ENCODE measurements at regions not wholly inside any gene's neighbourhood (a gene's known extent, or its start where the extent isn't known, plus 50 kb on each side); places are given as distances from the start of the nearest gene placed in this dataset.

GRCh38 chr11:19558189-19558986, 154.2 kb upstream of the NAV2 start:
- DNase-seq = no peak

- DNase-seq = peak; percentile 60
Observed at GRCh38 chr11:19557720-19558140, 154.9 kb upstream of the NAV2 start.

GRCh38 chr11:19557185-19557584, 155.5 kb upstream of the NAV2 start:
- no peak for DNase-seq

GRCh38 chr11:19555266-19555665, 157.4 kb upstream of the NAV2 start:
- DNase-seq = no peak

DNA sequence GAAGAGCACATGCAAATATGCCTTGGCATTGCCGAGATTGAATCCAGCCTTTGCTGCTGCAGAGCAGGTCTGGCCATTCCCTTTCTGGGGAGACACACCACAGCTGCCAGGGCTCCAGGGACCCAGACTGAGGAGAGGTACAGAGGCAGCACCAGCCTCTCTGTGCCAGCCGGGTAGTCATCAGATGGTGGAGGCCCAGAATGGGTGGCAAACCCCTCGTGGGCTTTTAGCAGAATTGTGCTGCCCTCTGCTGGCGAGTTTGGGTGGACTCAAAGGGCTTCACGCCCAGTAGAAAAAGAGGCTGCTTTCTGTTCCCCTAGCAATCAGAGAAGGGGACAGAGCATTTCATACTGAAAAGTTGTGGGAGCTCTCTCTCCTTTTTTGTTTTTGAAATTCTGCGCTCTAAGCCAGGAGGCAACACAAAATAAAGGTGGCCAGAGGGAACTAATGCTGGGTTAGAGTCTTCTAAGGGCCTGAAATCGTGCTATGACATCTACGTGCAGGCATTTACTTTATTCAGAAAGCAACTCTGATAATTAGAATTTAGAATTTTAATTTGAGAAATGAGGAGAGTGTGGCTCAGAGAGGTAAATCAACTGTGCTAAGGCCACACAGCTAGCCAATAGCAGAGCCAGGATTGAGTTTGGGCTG, 158.8 kb upstream of the NAV2 start:
- DNase-seq = peak; percentile 61

DNA sequence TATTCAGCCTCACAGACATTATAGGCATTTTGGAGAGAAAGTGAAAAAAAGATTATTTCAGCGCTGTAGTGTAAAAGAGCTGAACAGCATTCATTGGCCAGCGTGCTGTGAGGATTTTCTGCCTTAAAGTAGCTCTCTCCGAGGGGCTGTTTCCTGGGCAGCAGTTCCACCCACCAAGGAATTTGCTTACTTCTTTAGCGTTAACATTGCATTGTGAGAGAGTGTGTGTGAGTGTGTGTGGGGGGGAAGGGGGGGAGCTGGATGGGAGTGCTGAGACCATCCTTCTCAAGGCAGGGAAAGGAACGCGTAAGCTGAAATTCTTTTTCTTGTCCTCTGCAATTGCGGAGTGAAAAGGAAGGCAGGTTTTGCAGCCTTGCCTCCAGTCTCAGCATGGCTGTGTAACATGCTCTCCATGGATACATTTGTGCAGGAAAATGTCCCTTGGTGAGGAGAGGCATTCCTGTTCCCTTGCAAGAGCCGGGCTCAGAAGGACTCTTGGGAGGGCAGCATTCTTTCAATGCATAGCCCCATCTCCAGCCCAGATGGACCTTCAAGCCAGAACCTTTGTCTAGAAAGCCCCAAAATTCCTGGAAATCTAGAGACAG, 159.9 kb upstream of the NAV2 start:
- DNase-seq = no peak

DNA sequence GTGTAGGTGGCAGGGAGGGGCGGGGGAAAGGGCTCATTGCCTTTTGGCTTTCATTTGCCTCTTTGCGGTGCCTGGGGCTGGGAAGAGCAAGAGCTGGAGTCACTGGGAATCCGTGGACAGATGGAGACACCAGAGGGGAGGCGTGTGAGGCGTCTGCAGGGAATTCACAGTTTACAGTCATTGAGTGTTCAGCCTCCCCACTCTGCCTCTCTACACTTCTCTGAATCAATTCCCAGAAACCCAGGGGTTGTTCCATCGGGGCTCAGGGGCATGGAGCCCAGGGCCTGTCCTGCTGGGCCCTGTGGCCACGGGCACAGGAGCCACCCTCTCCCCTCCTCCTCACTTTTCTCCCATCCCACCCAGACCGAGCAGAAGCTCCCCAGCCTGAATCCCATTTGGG, 160.5 kb upstream of the NAV2 start:
- no peak for DNase-seq

GRCh38 chr11:19551457-19551856, 161.2 kb upstream of the NAV2 start:
- no peak for DNase-seq

- no peak for DNase-seq
Observed at GRCh38 chr11:19547044-19547443, 165.6 kb upstream of the NAV2 start.

GRCh38 chr11:19546325-19546724, 166.3 kb upstream of the NAV2 start:
- DNase-seq = no peak

DNA sequence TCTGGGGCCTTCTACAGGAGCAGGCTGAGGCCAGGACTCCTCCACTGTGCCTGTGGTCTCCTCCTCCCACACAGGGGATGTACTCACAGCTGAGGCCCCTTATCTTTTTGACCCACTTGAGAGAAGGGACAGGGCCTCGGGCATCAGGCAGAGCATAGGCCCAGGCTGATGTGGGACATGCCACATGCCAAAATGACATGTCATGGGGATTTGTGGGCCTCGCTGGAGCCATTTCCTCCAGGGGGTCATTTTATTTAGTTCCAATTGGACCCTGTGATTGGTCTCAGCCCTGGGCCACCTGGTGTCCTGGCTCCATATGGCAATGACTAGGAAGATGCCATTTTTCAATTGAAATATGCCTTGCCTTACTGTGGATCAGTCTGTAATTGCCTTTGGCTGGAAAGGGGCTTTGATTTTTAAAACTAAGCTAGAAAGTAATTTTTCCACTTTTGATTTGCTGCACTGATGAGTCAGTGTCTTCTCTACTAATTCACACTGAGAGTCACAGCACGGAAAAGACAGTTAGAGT, 171.1 kb upstream of the NAV2 start:
- no peak for DNase-seq

DNA sequence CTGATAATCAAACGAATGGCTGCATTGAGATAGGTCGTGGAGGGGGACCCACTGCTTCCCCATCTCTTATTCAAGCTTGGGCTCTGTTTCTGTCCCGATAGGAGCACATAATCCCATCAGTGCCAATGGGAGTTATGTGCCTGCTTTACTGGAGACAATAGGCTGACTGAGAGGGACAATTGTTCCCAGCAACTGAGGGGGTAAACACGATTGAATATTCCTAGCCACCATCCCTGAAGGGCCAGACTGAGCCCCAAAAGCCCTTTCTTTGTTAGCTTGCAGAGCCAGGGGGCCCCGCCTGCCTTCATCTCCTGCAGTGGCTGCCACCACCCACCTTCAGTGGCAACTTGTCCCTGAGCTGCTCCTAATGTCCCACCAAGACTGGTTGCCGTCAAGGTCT, 172.8 kb upstream of the NAV2 start:
- no peak for DNase-seq

DNA sequence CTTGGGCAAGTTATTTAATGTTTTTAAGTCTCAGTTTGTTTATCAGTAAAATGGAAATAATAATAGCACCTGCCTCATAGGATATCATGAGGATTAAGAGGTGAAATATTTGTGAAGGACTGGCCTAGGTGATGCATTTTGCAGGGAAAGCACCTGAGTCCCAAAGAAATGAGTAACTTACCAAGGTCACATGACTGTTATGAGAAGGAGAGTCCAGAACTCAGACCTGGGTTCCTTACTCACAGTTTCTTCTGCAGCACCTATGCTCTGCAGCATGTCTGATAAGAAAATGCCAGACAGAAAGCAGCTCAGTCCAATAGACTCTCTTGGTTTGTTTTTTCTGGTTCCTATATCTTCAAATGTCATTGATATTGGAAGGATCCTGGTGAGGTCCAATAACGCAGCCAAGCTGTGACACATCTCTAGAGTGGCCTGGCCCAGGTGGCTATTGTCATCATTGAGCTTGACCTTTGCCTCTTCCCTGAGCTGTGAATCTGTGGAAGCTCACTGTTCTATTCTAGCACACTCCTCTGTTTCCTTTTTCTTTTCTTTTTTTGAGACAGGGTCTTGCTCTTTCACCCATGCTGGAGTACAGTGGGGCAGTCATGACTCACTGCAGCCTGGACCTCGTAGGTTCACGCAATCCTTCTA, 174.7 kb upstream of the NAV2 start:
- no peak for DNase-seq

DNA sequence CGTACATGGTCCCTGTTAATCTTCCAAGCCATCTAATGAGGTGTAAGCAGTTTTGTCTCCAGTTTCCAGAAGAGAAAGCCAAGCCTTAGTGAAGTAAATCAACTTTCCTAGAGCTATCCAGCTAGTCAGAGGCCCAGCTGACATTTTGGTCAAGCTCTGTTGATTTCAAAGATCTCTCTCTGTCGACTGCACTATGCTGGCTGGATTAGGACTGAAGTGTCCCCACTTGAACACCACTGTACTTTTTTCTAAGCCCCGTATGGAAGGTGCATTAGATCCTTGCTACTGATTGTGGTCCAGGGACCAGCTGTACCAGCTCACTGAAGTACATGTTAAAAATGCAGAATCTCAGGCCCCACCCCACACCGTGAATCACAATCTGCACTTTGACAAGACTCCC, 176.5 kb upstream of the NAV2 start:
- DNase-seq = no peak

DNA sequence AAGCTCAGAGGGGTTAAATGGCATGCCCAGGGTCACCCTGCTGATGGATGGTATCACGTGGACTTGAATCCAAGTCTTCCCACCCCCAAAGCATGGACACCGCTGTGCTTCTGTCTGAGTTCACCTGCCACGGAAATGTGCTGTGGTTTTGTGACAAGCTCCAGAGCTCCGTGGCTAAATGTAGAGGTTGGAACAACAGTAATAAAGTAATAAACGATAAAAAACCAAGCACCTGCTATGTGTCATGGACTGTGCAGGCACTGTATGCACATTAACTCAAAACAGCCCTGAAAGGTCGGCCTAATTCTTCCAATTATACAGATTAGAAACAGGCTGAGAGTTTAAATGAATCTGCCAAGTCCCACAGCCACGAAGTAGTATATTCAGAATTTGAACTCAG, 182.1 kb upstream of the NAV2 start:
- DNase-seq = no peak

DNA sequence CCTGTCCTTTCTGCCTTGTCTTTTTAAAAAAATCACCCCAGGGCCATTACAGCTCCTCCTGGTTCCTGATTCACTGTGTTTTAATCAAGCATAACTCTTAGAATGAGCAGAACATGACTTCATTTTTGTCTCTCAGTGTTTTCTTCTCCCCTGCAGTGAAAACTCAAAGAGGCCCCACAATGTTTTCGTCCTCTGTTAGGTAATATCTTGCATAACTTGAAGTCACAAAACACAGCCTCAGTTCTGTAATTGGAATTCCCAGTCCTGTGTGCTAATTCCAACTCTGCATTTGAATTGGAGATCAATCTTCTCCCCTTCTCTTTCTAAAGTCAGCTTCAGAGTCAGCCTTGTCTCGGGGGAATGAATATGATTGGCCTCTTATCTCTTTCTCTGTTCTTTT, 186.5 kb upstream of the NAV2 start:
- no peak for DNase-seq

- DNase-seq = no peak
Observed at GRCh38 chr11:19525714-19526113, 186.9 kb upstream of the NAV2 start.

- DNase-seq = no peak
Observed at GRCh38 chr11:19525276-19525675, 187.4 kb upstream of the NAV2 start.

GRCh38 chr11:19524171-19524671, 188.4 kb upstream of the NAV2 start:
- DNase-seq = no peak

DNA sequence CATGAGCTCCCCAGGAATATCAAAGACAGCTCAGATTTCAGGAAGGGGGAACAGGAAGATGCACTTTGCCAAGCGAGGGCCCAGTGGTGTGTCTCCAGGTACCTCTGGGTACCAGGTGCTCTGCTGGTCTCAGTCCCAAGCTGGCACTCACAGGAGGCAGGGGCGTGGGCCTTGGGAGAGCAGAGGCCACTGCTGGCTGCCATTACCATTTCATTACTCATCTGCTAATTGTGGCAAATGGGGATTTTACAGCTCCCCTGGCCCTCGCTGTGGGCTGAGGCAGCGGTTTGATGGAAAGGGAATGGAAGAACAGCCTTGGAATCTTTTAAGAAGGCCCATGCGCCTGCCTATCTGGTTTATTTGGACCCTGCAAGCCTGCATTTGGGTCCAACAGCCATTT, 192.0 kb upstream of the NAV2 start:
- no peak for DNase-seq

GRCh38 chr11:19519912-19520641, 192.6 kb upstream of the NAV2 start:
- DNase-seq = no peak

- DNase-seq = no peak
Observed at GRCh38 chr11:19519353-19519752, 193.3 kb upstream of the NAV2 start.

GRCh38 chr11:19513253-19513652, 199.4 kb upstream of the NAV2 start:
- DNase-seq = no peak

All from T1000 (cell line).